ENCODE measurements at regions not wholly inside any gene's neighbourhood (a gene's known extent, or its start where the extent isn't known, plus 50 kb on each side); places are given as distances from the start of the nearest gene placed in this dataset.

- no peak for ATAC-seq (ENCODE audit: low FRiP score in 2 of 2)
These were observed 953.4 kb downstream of the FAT4 start for GRCh38 chr4:126268106-126268505.

GRCh38 chr4:126269106-126269505 lies 954.4 kb downstream of the FAT4 start:
- no peak for DNase-seq
- TF ChIP-seq POLR2AphosphoS5 (IDR thresholded peaks at IDR 0.05) (no peak), EP300 (IDR thresholded peaks at IDR 0.05) (no peak), POLR2A (IDR thresholded peaks at IDR 0.05) (no peak), CTCF (IDR thresholded peaks at IDR 0.05) (no peak)
- no peaks in the 10 kb centered on the region for H3K36me3 ChIP-seq
- no peaks in the 10 kb centered on the region for H3K9me3 ChIP-seq
- H3K27ac ChIP-seq = no peak overlapping the region
- 57 to 62% methylated on average over 6 of the region's 6 CpGs for WGBS, 2 donors
- no peaks in the 10 kb centered on the region for H3K27me3 ChIP-seq
- ATAC-seq (ENCODE audit: low FRiP score in 2 of 2) = no peak
- H3K4me3 ChIP-seq = no peak overlapping the region
- H3K4me1 ChIP-seq = no peaks in the 10 kb centered on the region

More at GRCh38 chr4:126268106-126268505, 953.4 kb downstream of the FAT4 start:
- no peak for TF ChIP-seq POLR2A (IDR thresholded peaks at IDR 0.05)
- no peak for TF ChIP-seq EP300 (IDR thresholded peaks at IDR 0.05)
- TF ChIP-seq POLR2AphosphoS5 (IDR thresholded peaks at IDR 0.05) = no peak
- TF ChIP-seq CTCF (IDR thresholded peaks at IDR 0.05) = no peak
- no peaks in the 10 kb centered on the region for H3K36me3 ChIP-seq
- H3K4me3 ChIP-seq = no peak overlapping the region
- H3K4me1 ChIP-seq = no peaks in the 10 kb centered on the region
- DNase-seq = no peak
- H3K27me3 ChIP-seq = no peaks in the 10 kb centered on the region
- no peak overlapping the region for H3K27ac ChIP-seq
- no peaks in the 10 kb centered on the region for H3K9me3 ChIP-seq

- no peak for TF ChIP-seq CTCF (IDR thresholded peaks at IDR 0.05)
- TF ChIP-seq EP300 (IDR thresholded peaks at IDR 0.05) = no peak
- TF ChIP-seq POLR2A (IDR thresholded peaks at IDR 0.05) = no peak
- TF ChIP-seq POLR2AphosphoS5 (IDR thresholded peaks at IDR 0.05) = no peak
- WGBS, 2 donors = 40 to 42% methylated on average over 1 of the region's 1 CpG
- no peaks in the 10 kb centered on the region for H3K4me1 ChIP-seq
- H3K27me3 ChIP-seq = no peaks in the 10 kb centered on the region
- no peak overlapping the region for H3K4me3 ChIP-seq
- no peak for DNase-seq
- no peaks in the 10 kb centered on the region for H3K9me3 ChIP-seq
- no peak for ATAC-seq (ENCODE audit: low FRiP score in 2 of 2)
- H3K36me3 ChIP-seq = no peaks in the 10 kb centered on the region
- H3K27ac ChIP-seq = no peak overlapping the region
These were observed 956.5 kb downstream of the FAT4 start for GRCh38 chr4:126271292-126271691.

- Histone ChIP-seq H3K4me3 (no peak overlapping the region), H3K27ac (no peak overlapping the region), H3K27me3 (no peaks in the 10 kb centered on the region), H3K4me1 (no peaks in the 10 kb centered on the region), H3K36me3 (no peaks in the 10 kb centered on the region), H3K9me3 (no peaks in the 10 kb centered on the region)
- TF ChIP-seq CTCF (IDR thresholded peaks at IDR 0.05) (no peak), POLR2AphosphoS5 (IDR thresholded peaks at IDR 0.05) (no peak), EP300 (IDR thresholded peaks at IDR 0.05) (no peak), POLR2A (IDR thresholded peaks at IDR 0.05) (no peak)
- ATAC-seq (ENCODE audit: low FRiP score in 2 of 2) (no peak), DNase-seq (no peak)
- 63 to 68% methylated on average over 2 of the region's 2 CpGs for WGBS, 2 donors
These were observed 959.0 kb downstream of the FAT4 start for GRCh38 chr4:126273746-126274145.

GRCh38 chr4:126291886-126292285 lies 977.1 kb downstream of the FAT4 start:
- ATAC-seq (ENCODE audit: low FRiP score in 2 of 2) (no peak), DNase-seq (no peak)
- no peak overlapping the region for H3K27ac ChIP-seq
- H3K36me3 ChIP-seq = no peaks in the 10 kb centered on the region
- H3K4me1 ChIP-seq = no peaks in the 10 kb centered on the region
- no peak overlapping the region for H3K4me3 ChIP-seq
- no peaks in the 10 kb centered on the region for H3K27me3 ChIP-seq
- TF ChIP-seq EP300 (IDR thresholded peaks at IDR 0.05) (no peak), POLR2AphosphoS5 (IDR thresholded peaks at IDR 0.05) (no peak), POLR2A (IDR thresholded peaks at IDR 0.05) (no peak), CTCF (IDR thresholded peaks at IDR 0.05) (no peak)
- 61 to 65% methylated on average over 1 of the region's 1 CpG for WGBS, 2 donors
- H3K9me3 ChIP-seq = no peaks in the 10 kb centered on the region
